HG02798 (cell line): ENCODE measurements at regions not wholly inside any gene's neighbourhood (a gene's known extent, or its start where the extent isn't known, plus 50 kb on each side); places are given as distances from the start of the nearest gene placed in this dataset.
"Not testable (repeated sequence)": the region's sequence is repeated elsewhere in the genome, so short reads cannot be mapped to it uniquely, and the experiment has no call there.

ENCODE experiments used
- ATAC-seq: cut with Tn5 transposase; IDR thresholded peaks from one replicate; pipeline ENCODE4 v1.9.1; 2021; ENCODE audit warnings: mild to moderate bottlenecking; ENCODE audit not compliant: unreplicated experiment, poor library complexity

GRCh38 chr10:100660365-100660764 lies 85.0 kb upstream of the PAX2 start:
- ATAC-seq, result no peak

- ATAC-seq, result no peak
Measured at GRCh38 chr10:100660945-100661344, 84.4 kb upstream of the PAX2 start.

GRCh38 chr10:100661520-100661919 lies 83.9 kb upstream of the PAX2 start:
- no peak for ATAC-seq

- ATAC-seq, result no peak
Measured at GRCh38 chr10:100662067-100662466, 83.3 kb upstream of the PAX2 start.

GRCh38 chr10:100664316-100665149 lies 80.8 kb upstream of the PAX2 start:
- ATAC-seq, result no peak

- not testable (repeated sequence) for ATAC-seq
Measured at GRCh38 chr10:100666634-100667033, 78.7 kb upstream of the PAX2 start.

GRCh38 chr10:100669616-100670015 lies 75.8 kb upstream of the PAX2 start:
- ATAC-seq, result no peak

GRCh38 chr10:100670368-100670767 lies 75.0 kb upstream of the PAX2 start:
- no peak for ATAC-seq

GRCh38 chr10:100670828-100671479 lies 74.4 kb upstream of the PAX2 start:
- peak; percentile 53 for ATAC-seq

- ATAC-seq, result no peak
Measured at GRCh38 chr10:100672199-100672598, 73.2 kb upstream of the PAX2 start.

GRCh38 chr10:100677290-100677945 lies 68.0 kb upstream of the PAX2 start:
- ATAC-seq, result no peak

- ATAC-seq, result no peak
Measured at GRCh38 chr10:100679327-100679726, 66.1 kb upstream of the PAX2 start.

GRCh38 chr10:100683004-100683403 lies 62.4 kb upstream of the PAX2 start:
- no peak for ATAC-seq

- ATAC-seq, result no peak
Measured at GRCh38 chr10:100683545-100684300, 61.7 kb upstream of the PAX2 start.

- ATAC-seq, result no peak
Measured at GRCh38 chr10:100684688-100685235, 60.6 kb upstream of the PAX2 start.

- ATAC-seq, result no peak
Measured at GRCh38 chr10:100685331-100685730, 60.1 kb upstream of the PAX2 start.

- no peak for ATAC-seq
Measured at GRCh38 chr10:100687143-100688003, 58.0 kb upstream of the PAX2 start.

- no peak for ATAC-seq
Measured at GRCh38 chr10:100688201-100688600, 57.2 kb upstream of the PAX2 start.

GRCh38 chr10:100693821-100694220 lies 51.6 kb upstream of the PAX2 start:
- no peak for ATAC-seq
